Middle frontal gyrus (tissue), 1 donor: ENCODE measurements at regions not wholly inside any gene's neighbourhood (a gene's known extent, or its start where the extent isn't known, plus 50 kb on each side); places are given as distances from the start of the nearest gene placed in this dataset.

Experiments used
- DNase-seq: peaks from one replicate; pipeline ENCODE4 v3.0.0-alpha.2; 2015; ENCODE audit warnings: low spot score; ENCODE audit errors: extremely low spot score

DNA sequence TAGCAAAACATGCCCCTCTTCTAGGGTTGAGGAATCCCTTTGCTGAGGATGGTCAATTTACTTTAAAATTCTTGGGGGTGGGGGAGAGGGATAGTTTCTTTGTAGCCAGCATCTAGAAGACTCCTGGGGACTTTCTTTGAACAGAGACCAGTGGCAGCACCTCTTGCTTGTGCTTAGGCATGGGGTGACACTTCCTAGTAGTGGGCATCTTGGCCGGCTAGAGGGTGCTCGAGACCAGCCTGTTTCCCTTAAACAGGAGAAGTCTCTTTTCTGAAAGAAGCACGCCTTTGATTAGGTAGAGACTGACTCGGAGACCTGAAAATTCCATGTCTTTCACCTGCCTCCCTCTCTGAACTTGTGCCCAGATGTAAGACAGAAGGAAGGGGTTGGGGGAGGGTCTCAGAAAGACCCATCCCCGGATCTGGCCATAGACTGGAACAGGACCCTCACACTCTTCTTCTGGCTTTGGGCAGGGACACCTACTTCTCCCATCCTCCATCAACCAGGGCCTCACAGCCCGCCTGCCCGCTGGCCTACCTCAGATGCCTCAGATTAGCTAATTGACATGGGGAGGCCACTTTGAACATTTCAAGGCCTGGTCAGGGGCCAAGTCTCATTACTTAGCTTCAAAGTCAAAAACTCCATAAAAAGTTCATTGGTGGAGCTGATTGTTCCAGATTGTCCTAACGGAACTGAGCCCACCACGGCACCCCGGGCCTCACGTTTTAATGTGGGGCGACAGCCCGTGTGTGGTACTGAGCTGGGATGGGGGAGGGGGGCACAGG, 172.2 kb downstream of the CDC5L start:
- no peak for DNase-seq

DNA sequence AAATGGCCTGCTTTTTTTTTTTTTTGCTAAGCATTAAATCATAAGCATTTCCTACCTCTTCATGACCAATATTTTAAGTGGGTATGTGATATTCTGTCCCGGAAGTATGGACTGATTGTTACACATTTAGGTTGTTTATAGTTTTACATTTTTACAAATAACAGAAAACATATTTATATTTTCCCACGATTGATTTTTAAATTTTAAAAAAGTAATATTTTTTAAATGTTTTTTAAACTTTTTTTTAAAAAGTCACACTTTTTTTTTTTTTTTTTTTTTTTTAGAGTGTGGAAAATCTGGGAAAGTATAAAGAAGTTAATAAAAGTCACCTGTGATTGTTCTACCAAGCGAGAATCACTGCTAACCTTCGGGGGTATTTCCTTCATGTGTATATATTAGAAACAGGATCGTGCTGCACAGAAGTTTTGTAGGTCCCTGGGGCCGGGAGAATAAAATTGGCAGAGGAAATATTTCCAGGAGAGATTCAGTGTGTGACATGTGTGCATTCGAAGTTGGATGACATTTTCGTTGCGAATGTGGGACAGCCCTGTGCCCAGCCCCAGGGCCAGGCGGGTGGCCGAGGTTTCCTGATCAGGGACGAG, 173.1 kb downstream of the CDC5L start:
- DNase-seq: no peak

DNA sequence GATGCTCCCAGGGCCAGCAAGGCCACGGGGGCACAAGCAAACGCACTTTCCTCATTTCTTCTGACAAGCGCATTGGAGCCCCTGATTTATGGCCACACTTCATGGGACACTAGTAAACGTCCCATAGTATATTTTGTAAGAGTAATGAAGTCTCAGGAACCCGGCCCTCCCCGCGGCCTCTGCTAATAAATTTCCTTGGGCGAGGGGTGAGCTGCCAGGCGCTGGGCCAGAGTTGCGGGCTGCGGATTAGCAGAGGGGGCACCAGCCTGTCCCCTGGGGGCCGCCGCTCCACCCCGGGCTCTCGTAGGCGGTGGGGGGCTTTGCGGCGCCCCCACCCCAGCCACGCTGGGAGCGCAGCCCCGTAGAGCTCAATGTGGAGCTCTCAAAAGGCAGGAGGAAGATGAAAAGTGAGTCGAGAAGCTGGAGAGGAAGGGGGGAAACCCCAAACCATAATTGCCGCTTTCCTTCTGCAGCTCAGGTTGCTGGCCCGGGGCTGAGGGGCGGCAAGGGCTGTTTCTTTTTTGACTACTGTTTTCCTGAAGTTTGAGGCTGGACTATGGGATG, 173.6 kb downstream of the CDC5L start:
- no peak for DNase-seq

DNA sequence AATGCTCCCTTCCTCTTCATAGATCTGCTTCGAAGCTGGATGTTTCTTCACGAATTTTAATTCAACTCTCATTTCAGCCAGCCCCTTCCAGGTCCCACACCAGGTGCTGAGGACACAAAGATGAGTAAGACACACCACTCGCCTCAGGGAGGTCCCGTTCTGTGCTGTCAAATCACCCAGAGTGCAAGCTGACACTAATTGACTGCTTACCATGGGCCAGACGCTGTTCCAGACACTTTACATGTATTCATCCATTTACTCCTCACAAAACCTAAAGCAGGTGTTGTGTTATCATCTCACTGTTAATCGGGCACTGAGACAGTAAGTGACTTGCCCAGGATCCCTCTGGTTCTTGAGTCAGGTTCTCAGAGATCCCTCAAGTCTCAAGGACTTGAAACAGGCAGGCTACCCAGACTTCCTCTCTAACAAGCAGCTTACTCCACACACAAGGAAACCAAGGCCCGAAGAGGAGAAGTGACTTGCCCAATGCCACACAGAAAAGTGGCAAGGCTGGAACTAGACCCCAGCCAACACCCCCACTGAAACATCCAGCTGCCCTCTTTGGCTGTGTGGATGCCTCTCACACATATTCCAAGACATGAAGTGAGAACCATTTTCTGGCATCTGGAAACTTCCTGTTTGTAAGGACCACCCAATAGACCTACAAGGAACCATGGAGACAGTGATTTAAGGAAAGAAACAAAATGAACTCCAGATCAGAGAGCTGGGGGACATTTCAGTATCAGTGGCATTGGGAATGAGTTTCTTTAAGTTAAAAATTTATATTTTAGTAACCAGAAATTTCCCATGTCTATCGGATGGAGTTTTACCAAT, 174.5 kb downstream of the CDC5L start:
- no peak for DNase-seq

DNA sequence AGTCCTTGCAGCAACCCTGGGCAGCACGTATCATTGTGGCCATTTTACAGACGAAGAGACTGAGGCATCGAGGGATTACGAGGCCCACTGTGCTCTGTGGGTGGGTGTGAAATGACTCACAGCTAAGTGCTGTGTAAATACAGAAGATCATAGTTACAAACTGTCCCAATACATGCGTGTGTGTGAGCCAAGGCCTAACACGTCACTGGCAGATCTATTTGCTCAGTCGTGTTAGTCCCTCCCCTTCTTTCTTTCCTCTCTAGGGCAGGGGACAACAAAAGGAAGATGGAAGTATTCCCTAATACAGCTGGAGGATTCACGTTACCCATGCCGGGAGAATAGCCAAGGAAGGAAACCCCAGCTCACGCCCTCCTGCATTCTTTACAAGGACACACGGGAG, 175.9 kb downstream of the CDC5L start:
- no peak for DNase-seq

GRCh38 chr6:44564906-44565524, 177.5 kb downstream of the CDC5L start:
- no peak for DNase-seq

- no peak for DNase-seq
Measured at GRCh38 chr6:44567406-44567805, 179.9 kb downstream of the CDC5L start.

DNA sequence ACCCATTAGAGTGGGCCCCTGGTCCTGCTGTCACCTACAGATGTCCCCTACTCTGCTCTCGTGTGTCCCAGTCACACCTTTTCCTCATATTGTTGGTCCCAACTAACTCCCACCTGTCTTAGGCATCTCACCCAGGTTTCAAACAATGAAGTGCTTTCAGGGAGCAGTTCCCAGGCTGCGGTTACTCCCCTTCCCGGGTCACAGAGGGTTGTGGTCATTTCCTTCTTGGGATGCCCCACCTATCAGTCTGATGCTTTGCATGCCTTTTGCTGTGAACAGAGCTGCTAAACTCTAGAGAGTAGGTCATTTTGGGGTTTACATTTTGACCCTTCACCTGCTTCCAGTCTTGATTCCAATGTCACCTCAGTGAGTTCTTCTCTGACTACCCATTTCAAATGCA, 181.6 kb downstream of the CDC5L start:
- no peak for DNase-seq

GRCh38 chr6:44569931-44570385, 182.5 kb downstream of the CDC5L start:
- DNase-seq: no peak

DNA sequence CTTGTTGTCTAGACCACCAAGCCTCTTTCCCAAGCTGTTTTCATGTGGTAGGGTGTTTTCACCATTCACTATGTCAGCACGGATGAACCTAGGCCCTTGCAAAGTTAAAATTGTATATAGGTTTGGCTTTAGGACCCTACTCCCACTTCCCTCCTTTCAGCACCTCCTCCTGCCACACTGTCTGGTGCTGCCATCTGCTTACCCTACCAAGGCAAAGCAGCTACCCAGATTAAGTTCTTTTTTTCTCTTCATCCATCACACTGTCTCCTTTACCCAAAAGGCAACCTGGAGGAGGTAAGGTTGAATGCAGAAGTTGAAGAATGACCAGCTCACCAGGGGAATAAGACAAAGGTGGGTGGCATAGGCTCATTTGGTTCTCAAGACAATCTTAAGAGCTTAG, 184.0 kb downstream of the CDC5L start:
- DNase-seq: no peak

GRCh38 chr6:44572346-44572745, 184.8 kb downstream of the CDC5L start:
- DNase-seq: no peak

DNA sequence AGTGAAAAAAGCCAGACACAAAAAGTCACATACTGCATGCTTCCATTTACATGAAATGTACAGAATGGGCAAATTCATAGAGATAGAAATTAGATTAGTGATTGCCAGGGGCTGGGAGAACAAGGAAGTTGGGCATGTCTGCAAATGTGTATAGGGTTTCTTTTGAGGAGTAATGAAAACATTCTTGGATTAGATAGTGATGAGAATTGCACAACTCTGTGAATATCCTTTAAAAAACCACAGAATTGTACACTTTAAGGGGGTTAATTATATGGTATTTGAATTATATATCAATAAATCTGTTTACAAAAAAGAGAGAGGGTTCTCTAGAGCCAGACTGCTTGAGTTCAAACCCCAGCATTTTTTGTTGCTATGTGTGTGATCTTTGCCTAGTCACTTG, 188.1 kb downstream of the CDC5L start:
- no peak for DNase-seq

- no peak for DNase-seq
Measured at GRCh38 chr6:44576132-44576631, 188.7 kb downstream of the CDC5L start.

- DNase-seq: no peak
Measured at GRCh38 chr6:44580901-44581300, 193.4 kb downstream of the CDC5L start.

DNA sequence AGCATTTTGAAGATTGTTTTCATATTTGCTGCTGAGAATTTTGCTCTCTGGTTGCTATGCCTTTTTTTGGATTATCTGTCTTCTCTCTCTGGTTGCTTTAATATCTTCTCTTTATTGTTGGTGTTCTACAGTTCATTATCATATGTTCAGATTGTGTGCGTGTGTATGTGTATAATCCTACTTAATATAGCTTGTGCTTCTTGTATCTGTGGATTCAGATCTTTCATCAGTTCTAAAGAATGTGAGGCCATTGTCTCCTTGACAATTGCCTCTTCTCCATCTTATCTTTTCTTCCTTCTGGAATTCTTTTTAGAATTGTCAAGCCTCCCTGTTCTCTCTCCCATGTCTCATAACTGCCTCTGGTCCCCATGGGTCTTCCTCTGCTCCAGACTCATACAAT, 195.4 kb downstream of the CDC5L start:
- no peak for DNase-seq

DNA sequence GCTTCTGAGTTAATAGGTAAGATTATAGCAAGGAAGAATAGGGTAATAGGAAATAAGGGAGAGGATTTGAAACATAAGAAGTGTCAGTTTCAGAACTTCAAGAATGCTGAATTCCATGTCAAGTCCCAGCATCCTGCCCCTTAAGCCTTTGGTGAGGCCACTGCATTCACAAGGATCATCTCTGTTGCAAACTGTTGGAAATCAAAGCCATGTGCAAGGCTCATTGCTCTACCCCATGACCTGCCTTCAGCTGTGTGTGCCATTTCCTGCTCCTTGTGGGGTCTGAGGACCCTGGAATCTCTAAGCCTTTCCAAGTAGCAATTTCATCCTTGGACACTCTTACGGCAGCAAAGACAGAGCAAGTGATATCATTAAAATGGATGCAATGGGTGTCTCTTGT, 203.0 kb downstream of the CDC5L start:
- no peak for DNase-seq

GRCh38 chr6:44593539-44593944, 206.0 kb downstream of the CDC5L start:
- DNase-seq: no peak

- DNase-seq: no peak
Measured at GRCh38 chr6:44594481-44594880, 207.0 kb downstream of the CDC5L start.

DNA sequence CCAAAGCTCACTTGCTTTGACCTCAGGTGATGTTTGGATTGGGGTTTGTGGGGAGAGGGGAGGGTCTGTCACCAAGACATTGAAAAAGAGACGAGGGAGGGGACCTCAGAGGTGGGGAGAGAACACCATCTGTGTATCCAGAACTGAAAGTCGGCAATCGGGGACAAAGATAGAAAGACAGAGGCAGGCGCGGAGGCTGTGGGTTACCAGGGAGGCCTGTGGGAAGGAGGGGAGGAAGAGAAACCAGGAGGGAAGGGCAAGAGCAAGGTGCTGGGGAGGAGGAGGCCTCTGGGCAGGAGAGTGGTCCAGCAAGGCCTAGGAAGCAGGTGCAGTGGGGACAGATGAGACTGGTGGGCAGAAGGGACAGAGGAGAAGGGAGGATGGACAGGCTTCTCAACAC, 211.2 kb downstream of the CDC5L start:
- DNase-seq: no peak

DNA sequence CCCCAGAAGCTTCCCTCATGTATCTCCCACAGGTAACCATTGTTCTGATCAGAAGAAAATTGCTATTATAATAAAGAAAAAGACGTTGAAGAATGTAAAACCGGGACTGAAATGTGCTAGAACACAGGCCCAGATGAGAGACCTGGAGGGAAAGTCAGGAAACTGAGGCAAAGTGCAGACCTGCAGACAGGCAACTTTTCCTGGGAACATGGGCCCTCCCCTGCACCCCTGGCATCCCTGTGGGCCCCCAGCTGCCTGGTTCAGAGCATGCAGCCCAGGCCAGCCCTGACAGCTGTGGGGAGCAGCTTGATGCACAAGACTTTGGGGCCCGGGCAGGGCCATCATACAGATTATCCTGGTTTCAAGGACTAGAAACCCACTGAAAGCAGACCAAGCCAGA, 212.2 kb downstream of the CDC5L start:
- no peak for DNase-seq

- no peak for DNase-seq
Measured at GRCh38 chr6:44603044-44603686, 215.7 kb downstream of the CDC5L start.
